22Rv1 (cell line): ENCODE measurements at regions not wholly inside any gene's neighbourhood (a gene's known extent, or its start where the extent isn't known, plus 50 kb on each side); places are given as distances from the start of the nearest gene placed in this dataset.

Experiments
- H3K27ac ChIP-seq: fragments of 450-650 bp; 2 replicates; pipeline ENCODE4 v1.5.1; 2017
- CTCF ChIP-seq: fragments of 450-650 bp; IDR thresholded peaks from 2 replicates; pipeline ENCODE4 v1.5.1; 2017; ENCODE audit warnings: mild to moderate bottlenecking
- ZFX ChIP-seq: fragments of 450-650 bp; IDR thresholded peaks from 2 replicates; pipeline ENCODE4 v1.6.1; 2017; ENCODE audit warnings: antibody characterized with exemption, borderline replicate concordance

GRCh38 chr5:172564883-172565282, 76.2 kb upstream of the NEURL1B start:
- TF ChIP-seq ZFX = no peak
- TF ChIP-seq CTCF = no peak
- peak overlapping the region; percentile 25; the same call in 1 of the 2 replicates for H3K27ac ChIP-seq

GRCh38 chr5:172564188-172564587, 76.9 kb upstream of the NEURL1B start:
- H3K27ac ChIP-seq = peak overlapping the region; percentile 25

GRCh38 chr5:172562443-172562842, 78.6 kb upstream of the NEURL1B start:
- H3K27ac ChIP-seq = no peak overlapping the region
- TF ChIP-seq ZFX (no peak), CTCF (no peak)

More at GRCh38 chr5:172564188-172564587, 76.9 kb upstream of the NEURL1B start:
- TF ChIP-seq ZFX = no peak
- TF ChIP-seq CTCF = no peak

- no peak overlapping the region for H3K27ac ChIP-seq
- TF ChIP-seq CTCF (no peak), ZFX (no peak)
These were observed 79.9 kb upstream of the NEURL1B start for GRCh38 chr5:172561151-172561550.

GRCh38 chr5:172559004-172559932, 81.8 kb upstream of the NEURL1B start:
- TF ChIP-seq CTCF (no peak), ZFX (no peak)
- no peak overlapping the region for H3K27ac ChIP-seq

- no peak overlapping the region for H3K27ac ChIP-seq
- TF ChIP-seq CTCF = no peak
These were observed 82.7 kb upstream of the NEURL1B start for GRCh38 chr5:172558076-172558976.
